Upper lobe of left lung (tissue), 4 donors: ENCODE measurements at regions not wholly inside any gene's neighbourhood (a gene's known extent, or its start where the extent isn't known, plus 50 kb on each side); places are given as distances from the start of the nearest gene placed in this dataset.

ENCODE experiments used
- EP300 ChIP-seq, 4 donors: sonication (generic); formaldehyde crosslinking; IDR thresholded peaks; one replicate each; pipeline ENCODE4 v1.5.1; 2017; ENCODE audit warnings: antibody characterized with exemption in 4 of 4, control low read depth in 2 of 4
- POLR2A ChIP-seq, 4 donors: fragments of 450-650 bp; IDR thresholded peaks; one replicate each; pipeline ENCODE4 v1.5.1; 2016 to 2017; ENCODE audit warnings: antibody characterized with exemption in 4 of 4, mild to moderate bottlenecking in 2 of 4
- POLR2AphosphoS5 ChIP-seq, 2 donors: sonication (generic); formaldehyde crosslinking; IDR thresholded peaks; one replicate each; pipeline ENCODE4 v1.5.1; 2017; ENCODE audit warnings: antibody characterized with exemption in 2 of 2
- TF ChIP-seq, protein P1 (sequence below), 6 experiments: fragments of 450-650 bp in 4 of 6; fragments of 200-600 bp in 2 of 6; sonication (generic) in 2 of 6; IDR thresholded peaks; one replicate each; pipeline ENCODE4 v1.5.1; 2016 to 2019; ENCODE audit warnings: antibody characterized with exemption in 6 of 6

DNA sequence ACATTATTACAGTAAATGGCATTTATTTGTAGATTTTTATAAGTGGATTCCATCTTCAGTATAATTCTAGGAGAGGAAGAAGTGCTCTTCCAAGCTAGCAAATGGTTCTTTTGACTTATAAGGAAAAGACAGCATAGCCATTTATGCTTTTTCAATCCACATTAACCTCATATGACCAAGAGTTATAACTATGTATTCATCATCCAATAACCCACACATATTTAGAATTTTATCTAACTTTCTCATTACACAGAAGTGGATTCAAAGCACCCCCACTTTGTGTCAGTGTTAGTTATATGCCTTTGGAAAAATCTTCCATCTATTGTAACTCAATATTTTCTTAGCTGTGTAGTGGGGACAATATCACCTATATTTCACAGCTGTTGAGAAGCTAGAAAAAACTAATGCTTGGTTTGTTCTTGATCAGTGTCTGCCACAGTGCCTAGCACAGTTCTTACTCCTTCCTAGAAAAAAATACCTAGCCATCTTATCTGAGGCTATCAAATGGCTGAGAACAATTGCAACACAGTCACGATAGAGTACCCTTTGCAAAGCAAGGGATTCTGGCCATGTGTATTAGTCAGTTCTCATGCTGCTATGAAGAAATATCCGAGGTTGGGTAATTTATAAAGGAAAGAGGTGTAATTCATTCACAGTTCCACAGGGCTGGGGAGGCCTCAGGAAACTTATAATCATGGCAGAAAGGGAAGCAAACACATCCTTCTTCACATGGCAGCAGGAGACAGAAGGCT, 986.3 kb downstream of the TFAP2A start:
- TF ChIP-seq, protein P1, sequence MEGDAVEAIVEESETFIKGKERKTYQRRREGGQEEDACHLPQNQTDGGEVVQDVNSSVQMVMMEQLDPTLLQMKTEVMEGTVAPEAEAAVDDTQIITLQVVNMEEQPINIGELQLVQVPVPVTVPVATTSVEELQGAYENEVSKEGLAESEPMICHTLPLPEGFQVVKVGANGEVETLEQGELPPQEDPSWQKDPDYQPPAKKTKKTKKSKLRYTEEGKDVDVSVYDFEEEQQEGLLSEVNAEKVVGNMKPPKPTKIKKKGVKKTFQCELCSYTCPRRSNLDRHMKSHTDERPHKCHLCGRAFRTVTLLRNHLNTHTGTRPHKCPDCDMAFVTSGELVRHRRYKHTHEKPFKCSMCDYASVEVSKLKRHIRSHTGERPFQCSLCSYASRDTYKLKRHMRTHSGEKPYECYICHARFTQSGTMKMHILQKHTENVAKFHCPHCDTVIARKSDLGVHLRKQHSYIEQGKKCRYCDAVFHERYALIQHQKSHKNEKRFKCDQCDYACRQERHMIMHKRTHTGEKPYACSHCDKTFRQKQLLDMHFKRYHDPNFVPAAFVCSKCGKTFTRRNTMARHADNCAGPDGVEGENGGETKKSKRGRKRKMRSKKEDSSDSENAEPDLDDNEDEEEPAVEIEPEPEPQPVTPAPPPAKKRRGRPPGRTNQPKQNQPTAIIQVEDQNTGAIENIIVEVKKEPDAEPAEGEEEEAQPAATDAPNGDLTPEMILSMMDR (IDR thresholded peaks at IDR 0.05): no peak
- no peak for TF ChIP-seq EP300 (IDR thresholded peaks at IDR 0.05)
- TF ChIP-seq POLR2AphosphoS5 (IDR thresholded peaks at IDR 0.05): no peak
- no peak for TF ChIP-seq POLR2A (IDR thresholded peaks at IDR 0.05)
